HepG2 (cell line): ENCODE measurements at regions not wholly inside any gene's neighbourhood (a gene's known extent, or its start where the extent isn't known, plus 50 kb on each side); places are given as distances from the start of the nearest gene placed in this dataset.

Experiments used
- ARID4A ChIP-seq: sonication (generic); formaldehyde crosslinking; IDR thresholded peaks from 2 replicates; pipeline ENCODE4 v1.5.0; 2020; ENCODE audit warnings: mild to moderate bottlenecking, missing genetic modification reagents, borderline replicate concordance
- CBX5 ChIP-seq: sonication (generic); formaldehyde crosslinking; IDR thresholded peaks from 2 replicates; pipeline ENCODE4 v1.4.0; 2020; ENCODE audit warnings: missing genetic modification reagents, borderline replicate concordance
- ETV6 ChIP-seq: sonication (generic); formaldehyde crosslinking; conservative IDR thresholded peaks from 2 replicates; pipeline ENCODE4 v1.4.0; 2020; ENCODE audit warnings: missing genetic modification reagents
- HDAC1 ChIP-seq: sonication (generic); formaldehyde crosslinking; IDR thresholded peaks from 2 replicates; pipeline ENCODE4 v1.5.1; 2020; ENCODE audit warnings: mild to moderate bottlenecking, missing genetic modification reagents
- HNF4G ChIP-seq, 2 experiments: sonication (generic) in 1 of 2; formaldehyde crosslinking in 1 of 2; IDR thresholded peaks; 2 replicates each; pipeline versions ENCODE4 v1.4.0 to v1.6.1; 2011 to 2020; ENCODE audit warnings: borderline replicate concordance in 2 of 2, low read depth in 2 of 2, mild to moderate bottlenecking in 2 of 2, low read length in 1 of 2, missing genetic modification reagents in 1 of 2, moderate library complexity in 1 of 2
- HNRNPK ChIP-seq: fragments of 200-400 bp; formaldehyde crosslinking; IDR thresholded peaks from 2 replicates; pipeline ENCODE4 v1.6.1; 2018; ENCODE audit warnings: low read length, low read depth, moderate library complexity, mild to moderate bottlenecking; ENCODE audit not compliant: poor library complexity, severe bottlenecking
- MED8 ChIP-seq: sonication (generic); formaldehyde crosslinking; IDR thresholded peaks from 2 replicates; pipeline ENCODE4 v1.8.1; 2023; ENCODE audit warnings: mild to moderate bottlenecking, missing genetic modification reagents; ENCODE audit not compliant: insufficient replicate concordance
- MLX ChIP-seq: IDR thresholded peaks from 2 replicates; pipeline ENCODE4 v1.6.1; 2016
- NCOA5 ChIP-seq: sonication (generic); formaldehyde crosslinking; IDR thresholded peaks from 2 replicates; pipeline ENCODE4 v1.4.0; 2020; ENCODE audit warnings: missing genetic modification reagents
- NFE2L1 ChIP-seq: sonication (generic); formaldehyde crosslinking; IDR thresholded peaks from 2 replicates; pipeline ENCODE4 v1.4.0; 2020; ENCODE audit warnings: missing genetic modification reagents, mild to moderate bottlenecking, borderline replicate concordance
- NKX3-1 ChIP-seq: sonication (generic); formaldehyde crosslinking; IDR thresholded peaks from 2 replicates; pipeline ENCODE4 v1.5.0; 2020; ENCODE audit warnings: missing genetic modification reagents
- NONO ChIP-seq, 2 experiments: fragments of 450-650 bp in 1 of 2; sonication (generic) in 1 of 2; formaldehyde crosslinking in 1 of 2; IDR thresholded peaks in 1 of 2; conservative IDR thresholded peaks in 1 of 2; 2 replicates each; pipeline versions ENCODE4 v1.6.1 to v1.8.0; 2017 to 2022; ENCODE audit warnings: mild to moderate bottlenecking in 1 of 2, missing genetic modification reagents in 1 of 2, moderate library complexity in 1 of 2
- SALL2 ChIP-seq: sonication (generic); formaldehyde crosslinking; IDR thresholded peaks from 2 replicates; pipeline ENCODE4 v1.8.1; 2023; ENCODE audit warnings: mild to moderate bottlenecking, missing genetic modification reagents, inconsistent platforms
- SPEN ChIP-seq: sonication (generic); formaldehyde crosslinking; IDR thresholded peaks from 2 replicates; pipeline ENCODE4 v1.5.1; 2020; ENCODE audit warnings: low read depth, mild to moderate bottlenecking, missing genetic modification reagents
- SRSF9 ChIP-seq: fragments of 200-400 bp; formaldehyde crosslinking; IDR thresholded peaks from 2 replicates; pipeline ENCODE4 v1.6.1; 2018; ENCODE audit warnings: borderline replicate concordance, mild to moderate bottlenecking, low read depth, low read length; ENCODE audit not compliant: insufficient read depth, poor library complexity, severe bottlenecking
- ZNF12 ChIP-seq: sonication (generic); formaldehyde crosslinking; IDR thresholded peaks from 2 replicates; pipeline ENCODE4 v1.5.0; 2020; ENCODE audit warnings: missing genetic modification reagents
- ZNF234 ChIP-seq: sonication (generic); formaldehyde crosslinking; conservative IDR thresholded peaks from 2 replicates; pipeline ENCODE4 v1.5.1; 2020; ENCODE audit warnings: mild to moderate bottlenecking, missing genetic modification reagents
- ZNF33A ChIP-seq: sonication (generic); formaldehyde crosslinking; IDR thresholded peaks from 2 replicates; pipeline ENCODE4 v1.5.1; 2020; ENCODE audit warnings: missing genetic modification reagents, mild to moderate bottlenecking, moderate library complexity, borderline replicate concordance
- ZNF557 ChIP-seq: sonication (generic); formaldehyde crosslinking; IDR thresholded peaks from 2 replicates; pipeline ENCODE4 v1.4.0; 2020; ENCODE audit warnings: missing genetic modification reagents
- ZNF749 ChIP-seq: sonication (generic); formaldehyde crosslinking; IDR thresholded peaks from 2 replicates; pipeline ENCODE4 v1.8.0; 2022; ENCODE audit warnings: mild to moderate bottlenecking, missing genetic modification reagents, moderate library complexity, borderline replicate concordance
- TF ChIP-seq, protein P1 (sequence below): sonication (generic); formaldehyde crosslinking; IDR thresholded peaks from 2 replicates; pipeline ENCODE4 v1.4.0; 2020; ENCODE audit warnings: mild to moderate bottlenecking, low read depth, missing genetic modification reagents
- TF ChIP-seq, protein P2 (sequence below): IDR thresholded peaks from 2 replicates; pipeline ENCODE4 v1.6.1; 2016; ENCODE audit warnings: missing compliant biosample characterization, missing genetic modification reagents, borderline replicate concordance

DNA sequence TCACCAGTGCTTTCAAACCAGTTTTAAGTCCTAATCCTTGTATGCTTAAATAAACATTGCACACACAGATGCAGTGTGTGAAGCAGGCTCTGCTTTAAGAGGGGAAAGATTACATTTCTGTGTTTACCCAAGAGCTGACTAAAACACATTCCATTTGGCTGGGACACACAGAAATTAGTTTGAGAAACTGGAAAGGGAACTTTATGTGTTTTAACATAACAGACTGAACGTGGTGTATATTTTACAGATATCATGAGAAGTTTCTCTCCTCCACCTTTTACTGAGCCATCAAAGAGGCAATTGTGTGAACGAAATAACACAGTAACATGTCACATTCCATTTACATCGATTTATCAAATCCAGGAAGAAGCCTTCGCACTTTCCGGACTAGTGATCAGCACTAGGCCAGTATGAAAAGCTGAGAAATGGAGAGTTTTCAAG, 121.8 kb downstream of the MAIP1 start (continued):
- TF ChIP-seq NONO (IDR thresholded peaks at IDR 0.05) (no peak), NONO (CRISPR knock-in tag; conservative IDR thresholded peaks at IDR 0.05) (no peak), ETV6 (no peak), ZNF33A (CRISPR knock-in tag) (no peak), ARID4A (CRISPR knock-in tag) (peak; percentile 35; the same call in 1 of the 2 replicates), SPEN (no peak), SRSF9 (no peak), HNF4G (IDR thresholded peaks at IDR 0.05; ENCODE audit: borderline replicate concordance, low read depth, low read length) (peak; percentile 55; the same call in 1 of the 2 replicates), HNF4G (CRISPR knock-in tag; IDR thresholded peaks at IDR 0.05; ENCODE audit: borderline replicate concordance, low read depth) (no peak), NCOA5 (CRISPR knock-in tag) (no peak), NFE2L1 (CRISPR knock-in tag) (no peak), CBX5 (CRISPR knock-in tag) (no peak), ZNF749 (CRISPR knock-in tag) (no peak), NKX3-1 (no peak), HNRNPK (no peak), SALL2 (no peak), MED8 (no peak), MLX (peak; percentile 84), HDAC1 (peak; percentile 66), ZNF234 (CRISPR knock-in tag) (no peak), ZNF557 (CRISPR knock-in tag) (no peak), ZNF12 (CRISPR knock-in tag) (peak; percentile 84)
- TF ChIP-seq, protein P1, sequence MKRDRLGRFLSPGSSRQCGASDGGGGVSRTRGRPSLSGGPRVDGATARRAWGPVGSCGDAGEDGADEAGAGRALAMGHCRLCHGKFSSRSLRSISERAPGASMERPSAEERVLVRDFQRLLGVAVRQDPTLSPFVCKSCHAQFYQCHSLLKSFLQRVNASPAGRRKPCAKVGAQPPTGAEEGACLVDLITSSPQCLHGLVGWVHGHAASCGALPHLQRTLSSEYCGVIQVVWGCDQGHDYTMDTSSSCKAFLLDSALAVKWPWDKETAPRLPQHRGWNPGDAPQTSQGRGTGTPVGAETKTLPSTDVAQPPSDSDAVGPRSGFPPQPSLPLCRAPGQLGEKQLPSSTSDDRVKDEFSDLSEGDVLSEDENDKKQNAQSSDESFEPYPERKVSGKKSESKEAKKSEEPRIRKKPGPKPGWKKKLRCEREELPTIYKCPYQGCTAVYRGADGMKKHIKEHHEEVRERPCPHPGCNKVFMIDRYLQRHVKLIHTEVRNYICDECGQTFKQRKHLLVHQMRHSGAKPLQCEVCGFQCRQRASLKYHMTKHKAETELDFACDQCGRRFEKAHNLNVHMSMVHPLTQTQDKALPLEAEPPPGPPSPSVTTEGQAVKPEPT (CRISPR knock-in tag): no peak
- TF ChIP-seq, protein P2, sequence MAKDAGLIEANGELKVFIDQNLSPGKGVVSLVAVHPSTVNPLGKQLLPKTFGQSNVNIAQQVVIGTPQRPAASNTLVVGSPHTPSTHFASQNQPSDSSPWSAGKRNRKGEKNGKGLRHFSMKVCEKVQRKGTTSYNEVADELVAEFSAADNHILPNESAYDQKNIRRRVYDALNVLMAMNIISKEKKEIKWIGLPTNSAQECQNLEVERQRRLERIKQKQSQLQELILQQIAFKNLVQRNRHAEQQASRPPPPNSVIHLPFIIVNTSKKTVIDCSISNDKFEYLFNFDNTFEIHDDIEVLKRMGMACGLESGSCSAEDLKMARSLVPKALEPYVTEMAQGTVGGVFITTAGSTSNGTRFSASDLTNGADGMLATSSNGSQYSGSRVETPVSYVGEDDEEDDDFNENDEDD: no peak
